NCI-H2081 treated with DMSO at 0.1 percent for 48 hours (cell line): ENCODE measurements at regions not wholly inside any gene's neighbourhood (a gene's known extent, or its start where the extent isn't known, plus 50 kb on each side); places are given as distances from the start of the nearest gene placed in this dataset.

ENCODE experiments used
- DNase-seq: peaks from one replicate; lab custom pipeline; 2025; lab: John Stamatoyannopoulos, UW

GRCh38 chr6:104087765-104088164 is 772.0 kb downstream of the HACE1 start:
- no peak for DNase-seq

DNA sequence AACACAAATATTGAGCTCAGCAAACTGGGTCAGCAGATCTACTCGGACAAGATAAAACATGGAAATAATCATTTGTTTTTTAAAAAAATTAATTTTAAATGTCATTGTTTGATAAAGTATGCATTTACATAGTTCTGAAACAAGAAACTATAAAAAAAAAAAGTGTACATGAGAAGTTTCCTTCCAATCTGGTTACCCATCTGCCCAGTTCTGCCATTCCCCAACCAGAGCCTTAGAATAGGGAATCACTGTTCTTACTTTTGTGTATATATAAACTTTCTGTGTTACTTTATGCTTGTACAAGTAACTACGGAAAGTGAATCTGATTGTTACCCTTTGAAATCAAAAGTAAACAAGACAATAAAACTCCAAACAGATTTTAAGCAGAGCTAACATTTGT is 791.4 kb downstream of the HACE1 start:
- DNase-seq = no peak

DNA sequence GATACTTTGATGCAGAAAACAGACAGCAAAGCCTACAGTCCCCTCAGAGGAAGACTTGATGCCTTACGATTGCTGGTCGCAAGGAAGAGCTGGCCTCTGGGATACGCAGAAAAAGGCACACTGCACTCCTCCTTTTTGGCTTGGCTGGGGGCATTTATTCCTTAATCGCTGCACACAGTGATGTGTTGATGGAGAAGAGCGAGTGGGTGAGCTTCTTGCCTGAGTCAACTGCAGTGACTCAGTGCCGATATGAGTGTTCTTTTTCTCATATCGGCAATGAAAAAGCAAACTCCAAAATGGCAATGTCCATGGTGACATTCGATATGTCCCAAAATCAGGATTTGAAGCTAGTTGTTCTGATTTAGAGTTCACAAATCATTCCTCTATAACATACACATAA is 794.8 kb downstream of the HACE1 start:
- no peak for DNase-seq

- DNase-seq = no peak
Measured at GRCh38 chr6:104050455-104050854, 809.3 kb downstream of the HACE1 start.

DNA sequence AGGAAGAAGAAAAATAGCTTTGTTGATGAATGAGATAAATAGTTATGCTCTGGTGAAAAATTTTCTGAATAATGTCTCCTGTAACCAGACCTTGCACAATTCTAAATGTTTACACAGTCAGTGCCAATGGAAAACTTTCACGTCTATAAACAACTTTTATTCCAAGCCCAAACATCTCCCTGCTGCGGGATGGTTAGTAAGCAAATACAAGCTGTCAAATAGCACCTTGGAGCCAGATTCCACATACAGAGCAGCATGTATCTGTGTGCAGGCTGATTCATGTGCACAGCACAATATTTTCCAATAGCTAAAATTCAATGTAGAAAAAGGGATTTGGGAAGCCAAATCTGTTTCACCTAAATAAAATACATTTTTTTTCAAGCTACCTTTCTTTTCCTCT is 813.3 kb downstream of the HACE1 start:
- DNase-seq = no peak

DNA sequence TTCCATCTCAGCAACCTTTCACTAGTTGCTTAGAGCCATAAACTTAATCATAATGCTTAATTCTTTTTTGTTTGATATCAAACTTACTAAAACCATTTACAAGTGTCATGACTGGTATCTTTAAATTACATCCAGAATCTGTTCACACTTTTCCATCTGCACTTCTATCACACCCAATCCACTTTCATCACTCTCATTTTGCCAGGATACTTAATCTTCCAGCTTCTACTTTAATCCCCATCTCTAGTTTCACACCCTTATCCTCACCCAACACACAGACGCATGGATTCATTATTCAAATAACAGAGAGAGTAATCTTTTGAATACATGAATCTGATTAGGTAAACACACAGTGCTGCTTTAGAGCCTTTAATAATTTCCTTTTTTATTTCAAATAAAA is 828.4 kb downstream of the HACE1 start:
- DNase-seq = no peak

- DNase-seq = no peak
Measured at GRCh38 chr6:104022126-104022525, 837.6 kb downstream of the HACE1 start.

GRCh38 chr6:104019075-104019753 is 840.5 kb downstream of the HACE1 start:
- no peak for DNase-seq

- no peak for DNase-seq
Measured at GRCh38 chr6:104017410-104018381, 842.0 kb downstream of the HACE1 start.

DNA sequence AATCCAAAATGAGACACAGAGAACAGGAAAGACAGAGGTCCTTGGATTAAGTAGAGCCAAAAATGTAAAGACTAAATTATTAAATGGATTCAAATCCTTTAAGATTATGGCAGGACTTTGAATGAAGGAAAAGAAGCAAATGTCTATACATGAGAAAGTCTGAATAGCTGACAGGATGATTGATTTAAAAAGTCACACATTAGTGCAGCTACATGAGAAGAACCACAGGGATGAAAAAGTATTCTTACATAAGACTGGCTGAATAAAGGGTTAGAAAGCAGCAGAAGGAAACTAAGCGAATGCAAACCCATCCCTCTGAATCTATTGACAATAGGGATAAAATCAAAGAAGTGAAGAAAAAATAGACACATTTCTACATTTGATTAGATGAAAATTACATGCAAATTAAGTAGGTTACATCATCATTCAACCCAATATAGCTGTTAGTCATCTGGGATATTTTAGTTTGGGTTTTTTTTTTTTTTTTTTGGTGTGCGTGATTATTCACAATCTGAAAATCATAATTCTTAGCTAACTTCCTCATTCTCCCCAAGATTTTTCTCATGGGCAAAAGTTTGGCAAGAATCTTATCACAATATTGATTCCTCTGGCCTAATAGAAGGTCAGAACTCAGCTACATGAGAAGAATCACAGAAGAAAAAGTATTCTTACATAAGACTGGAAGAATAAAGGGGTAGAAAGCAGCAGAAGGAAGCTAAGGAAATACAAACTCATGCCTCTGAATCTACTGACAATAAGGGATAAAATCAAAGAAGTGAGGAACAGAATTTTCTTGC is 845.4 kb downstream of the HACE1 start:
- no peak for DNase-seq

DNA sequence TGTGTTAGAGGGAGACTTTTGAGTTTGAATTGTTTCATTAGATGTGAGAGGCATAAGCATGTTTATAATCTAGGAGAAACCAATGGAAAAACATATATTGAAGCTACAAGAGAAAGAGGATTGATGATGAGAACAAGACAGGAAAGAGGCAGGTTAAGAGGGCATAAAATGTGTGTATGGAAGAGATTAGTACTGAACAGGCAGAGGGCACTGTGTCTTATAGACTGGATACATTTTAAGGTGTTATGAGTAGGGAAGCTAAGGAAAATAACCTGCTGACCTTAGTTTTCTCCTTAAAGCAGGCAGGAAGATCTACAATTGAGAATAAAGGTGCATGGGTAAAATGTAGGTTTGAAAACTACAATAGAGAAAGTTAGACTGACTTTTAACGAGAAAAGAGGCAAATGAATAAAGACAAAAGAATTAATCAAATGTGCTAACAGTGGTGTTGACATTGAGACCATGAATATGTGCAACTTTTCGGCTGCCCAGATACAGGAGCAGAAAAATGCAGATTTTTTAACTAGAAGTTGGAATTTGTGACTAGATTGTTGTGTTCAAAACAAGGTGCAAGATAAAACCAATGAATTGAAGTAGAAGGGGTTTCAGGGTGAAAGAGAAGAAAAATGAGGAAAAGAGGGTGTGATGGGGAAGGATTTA is 846.3 kb downstream of the HACE1 start:
- no peak for DNase-seq

DNA sequence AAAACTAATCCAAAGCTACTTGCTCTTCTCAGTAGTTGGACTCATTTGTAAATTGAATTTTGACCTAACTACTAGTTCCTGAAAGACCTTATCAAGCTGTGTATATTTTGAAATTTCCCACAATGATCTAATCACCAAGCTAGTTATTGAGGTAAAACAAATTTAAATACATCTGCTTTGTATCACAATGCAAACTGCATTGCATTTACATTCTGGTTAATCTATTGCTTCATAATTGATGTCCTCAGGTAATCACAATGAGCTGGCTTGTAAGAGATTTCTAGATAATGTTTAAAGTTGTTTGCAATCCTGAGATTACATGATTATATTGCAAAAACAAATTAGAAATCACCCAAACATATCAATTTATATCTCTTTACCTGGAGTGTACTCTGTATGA is 848.8 kb downstream of the HACE1 start:
- DNase-seq = no peak

- no peak for DNase-seq
Measured at GRCh38 chr6:104003803-104004516, 855.8 kb downstream of the HACE1 start.

- no peak for DNase-seq
Measured at GRCh38 chr6:103995571-103995970, 864.1 kb downstream of the HACE1 start.

DNA sequence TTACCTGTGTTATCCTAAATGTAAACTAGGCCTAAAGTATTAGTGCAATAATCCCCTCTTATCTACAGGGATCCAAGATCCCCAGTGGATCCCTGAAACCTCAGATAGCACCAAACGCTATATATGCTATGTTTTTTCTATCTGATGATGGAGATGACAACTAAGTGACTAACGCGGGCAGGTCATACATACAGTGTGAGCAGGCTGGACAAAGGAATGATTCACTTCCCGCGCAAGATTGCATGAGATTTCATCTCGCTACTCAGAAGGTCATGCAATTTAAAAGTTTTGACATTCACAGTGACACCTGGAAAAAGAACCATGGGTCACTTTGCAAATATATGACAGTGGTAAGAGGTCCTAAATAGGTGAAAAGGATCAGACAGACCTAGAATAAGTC is 875.9 kb downstream of the HACE1 start:
- no peak for DNase-seq

GRCh38 chr6:103983011-103983410 is 876.7 kb downstream of the HACE1 start:
- no peak for DNase-seq

DNA sequence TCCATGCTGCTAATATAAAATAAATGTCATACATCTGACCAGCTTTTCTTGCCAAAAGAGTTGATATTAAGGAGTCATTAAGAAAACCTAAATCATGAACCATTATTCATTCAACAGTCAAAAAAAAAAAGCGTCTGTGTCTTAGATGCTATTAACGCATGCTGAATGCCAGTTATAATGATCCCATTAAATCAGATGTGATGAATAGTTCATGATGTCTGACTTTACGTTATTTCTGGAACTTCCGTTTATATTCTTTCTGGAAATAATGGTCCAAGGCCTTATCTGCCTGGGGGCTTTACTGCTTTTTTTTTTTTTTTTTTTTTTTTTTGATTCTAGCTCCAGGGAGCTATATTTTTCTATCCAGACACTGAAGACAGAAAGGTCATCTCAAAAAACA is 877.1 kb downstream of the HACE1 start:
- no peak for DNase-seq

GRCh38 chr6:103979308-103979707 is 880.4 kb downstream of the HACE1 start:
- no peak for DNase-seq

GRCh38 chr6:103937389-103937788 is 922.3 kb downstream of the HACE1 start:
- no peak for DNase-seq

DNA sequence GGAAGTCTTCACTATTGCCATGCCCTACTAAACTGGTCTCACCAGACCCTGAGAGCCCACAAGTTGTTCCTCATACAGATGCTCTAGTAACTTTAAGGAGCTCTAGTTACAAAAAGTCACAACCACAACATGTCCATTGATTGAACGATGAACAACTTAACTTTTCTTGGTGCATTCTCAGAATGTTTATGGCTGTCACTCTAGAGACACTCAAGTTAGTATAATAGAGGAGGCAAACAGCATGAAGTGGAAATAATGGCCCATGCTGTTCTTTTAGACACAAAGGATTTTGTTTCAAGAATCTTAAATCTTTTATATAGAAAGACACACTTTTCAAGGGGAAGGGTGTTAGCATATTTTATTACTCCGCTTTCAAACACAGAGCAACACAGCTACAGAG is 934.4 kb downstream of the HACE1 start:
- no peak for DNase-seq

- DNase-seq = no peak
Measured at GRCh38 chr6:103910018-103910417, 949.7 kb downstream of the HACE1 start.
